Erythroblast (primary cell): ENCODE measurements at regions not wholly inside any gene's neighbourhood (a gene's known extent, or its start where the extent isn't known, plus 50 kb on each side); places are given as distances from the start of the nearest gene placed in this dataset.
"Not testable (repeated sequence)": the region's sequence is repeated elsewhere in the genome, so short reads cannot be mapped to it uniquely, and the experiment has no call there.

ENCODE experiments used
- DNase-seq, 2 experiments: peaks; one replicate each; lab custom pipeline; 2025; lab: John Stamatoyannopoulos, UW
- GATA1 ChIP-seq: IDR thresholded peaks from 2 replicates; pipeline ENCODE4 v1.6.1; 2011; ENCODE audit warnings: low read depth, mild to moderate bottlenecking, control low read depth, low read length, moderate library complexity
- POLR2A ChIP-seq: IDR thresholded peaks from 2 replicates; pipeline ENCODE4 v1.6.1; 2011; ENCODE audit warnings: mild to moderate bottlenecking, low read length

GRCh38 chr19:27735314-27735713 is 1477.6 kb downstream of the UQCRFS1 start:
- DNase-seq: no peak
- TF ChIP-seq GATA1 (no peak), POLR2A (no peak)

GRCh38 chr19:27734496-27735220 is 1478.3 kb downstream of the UQCRFS1 start:
- no peak for TF ChIP-seq POLR2A
- no peak for TF ChIP-seq GATA1
- no peak for DNase-seq

GRCh38 chr19:27733551-27734266 is 1479.2 kb downstream of the UQCRFS1 start:
- DNase-seq: no peak
- TF ChIP-seq GATA1: no peak
- TF ChIP-seq POLR2A: no peak

- TF ChIP-seq GATA1 (no peak), POLR2A (no peak)
Observed at GRCh38 chr19:27729332-27729731, 1483.6 kb downstream of the UQCRFS1 start.

GRCh38 chr19:27722625-27723024 is 1490.3 kb downstream of the UQCRFS1 start:
- no peak for TF ChIP-seq POLR2A
- TF ChIP-seq GATA1: no peak
- no peak for DNase-seq

More at GRCh38 chr19:27729332-27729731, 1483.6 kb downstream of the UQCRFS1 start:
- DNase-seq: no peak

GRCh38 chr19:27720155-27720554 is 1492.8 kb downstream of the UQCRFS1 start:
- no peak for TF ChIP-seq POLR2A
- no peak for TF ChIP-seq GATA1
- DNase-seq: no peak

DNA sequence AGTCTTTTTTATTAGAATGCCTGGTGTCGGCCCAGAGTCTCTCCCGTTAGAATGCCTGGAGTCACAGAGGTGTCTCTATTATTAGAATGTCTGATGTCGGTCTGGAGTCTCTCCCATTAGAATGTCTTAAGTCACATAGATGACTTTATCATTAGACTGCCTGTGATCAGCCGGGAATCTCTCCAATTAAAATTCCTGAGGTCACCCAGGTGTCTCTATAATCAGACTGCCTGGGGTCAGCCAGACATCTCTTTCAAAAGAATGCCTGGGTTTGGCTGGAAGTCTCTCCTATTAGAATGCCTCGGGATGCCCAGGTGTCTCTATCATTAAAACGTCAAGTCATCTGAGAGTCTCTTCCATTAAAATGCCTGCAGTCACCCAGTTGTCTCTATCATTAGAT is 1493.9 kb downstream of the UQCRFS1 start:
- no peak for TF ChIP-seq GATA1
- no peak for TF ChIP-seq POLR2A
- no peak for DNase-seq

DNA sequence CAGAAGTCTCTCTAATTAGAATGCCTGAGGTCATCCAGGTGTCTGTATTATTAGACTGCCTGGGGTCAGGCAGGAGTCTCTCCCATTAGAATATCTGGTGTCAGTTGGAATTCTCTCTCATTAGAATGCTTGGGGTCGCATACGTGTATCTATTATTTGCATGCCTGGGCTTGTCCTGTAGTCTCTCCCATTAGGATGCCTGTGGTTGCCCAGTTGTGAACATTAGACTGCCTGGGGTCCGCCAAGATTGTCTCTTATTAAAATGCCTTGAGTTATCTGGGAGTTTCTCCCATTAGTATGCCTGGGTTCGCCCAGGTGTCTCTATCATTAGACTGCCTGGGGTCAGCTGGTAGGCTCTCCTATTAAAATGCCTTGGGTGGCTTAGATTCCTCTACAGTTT is 1494.7 kb downstream of the UQCRFS1 start:
- no peak for DNase-seq
- TF ChIP-seq POLR2A (no peak), GATA1 (no peak)

- no peak for DNase-seq
- TF ChIP-seq POLR2A (no peak), GATA1 (no peak)
Observed at GRCh38 chr19:27717825-27718224, 1495.1 kb downstream of the UQCRFS1 start.

GRCh38 chr19:27716922-27717321 is 1496.0 kb downstream of the UQCRFS1 start:
- DNase-seq: no peak
- TF ChIP-seq POLR2A (no peak), GATA1 (no peak)

GRCh38 chr19:27714857-27715256 is 1498.1 kb downstream of the UQCRFS1 start:
- no peak for DNase-seq
- TF ChIP-seq POLR2A (no peak), GATA1 (no peak)

GRCh38 chr19:27709496-27709895 is 1503.5 kb downstream of the UQCRFS1 start:
- TF ChIP-seq POLR2A (no peak), GATA1 (no peak)
- no peak for DNase-seq

- not testable (repeated sequence) for DNase-seq
Observed at GRCh38 chr19:27708986-27709385, 1504.0 kb downstream of the UQCRFS1 start.

DNA sequence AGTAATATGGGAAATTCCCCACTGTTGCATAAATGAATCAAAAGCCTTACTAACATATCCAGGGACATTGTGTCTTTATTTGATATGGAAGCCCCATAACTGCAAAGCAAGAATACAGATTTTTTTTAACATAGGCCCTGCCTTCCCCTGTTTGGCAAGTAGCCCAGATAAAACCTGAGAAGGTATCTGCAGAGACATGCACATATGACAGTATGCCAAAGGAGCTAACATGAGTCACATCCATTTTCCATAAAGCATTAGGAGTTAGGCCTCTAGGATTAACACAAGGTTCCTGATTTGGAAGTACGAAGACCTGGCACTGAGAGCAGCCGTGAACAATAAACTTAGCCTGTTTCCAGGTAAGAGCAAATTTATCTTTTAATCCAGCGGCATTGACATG is 1505.9 kb downstream of the UQCRFS1 start:
- not testable (repeated sequence) for DNase-seq

DNA sequence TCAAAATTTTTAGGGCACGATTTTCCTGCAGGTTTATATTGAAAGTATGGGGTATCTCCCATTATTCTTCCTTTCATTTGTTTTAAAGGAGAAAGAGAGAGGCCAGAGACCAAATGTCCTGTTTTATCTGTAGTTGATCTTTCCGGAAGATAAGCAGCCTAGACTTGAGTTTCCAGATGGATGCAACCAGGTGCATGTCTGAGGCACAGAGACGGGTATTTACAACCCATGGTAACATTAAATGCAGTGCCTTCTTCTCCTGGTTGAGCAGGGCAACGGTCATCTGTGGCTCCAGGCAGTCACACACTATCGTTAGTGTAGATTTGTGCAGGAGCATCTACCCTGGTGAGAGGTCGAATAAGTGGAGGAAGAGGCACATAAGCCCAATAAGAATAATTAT is 1507.1 kb downstream of the UQCRFS1 start:
- no peak for TF ChIP-seq POLR2A
- no peak for DNase-seq
